Neural progenitor cell (in vitro differentiated cells): ENCODE measurements at regions not wholly inside any gene's neighbourhood (a gene's known extent, or its start where the extent isn't known, plus 50 kb on each side); places are given as distances from the start of the nearest gene placed in this dataset.

Experiments used
- DNase-seq: peaks from one replicate; pipeline ENCODE4 v3.0.0-alpha.2; 2016; ENCODE audit warnings: low spot score
- H2AFZ ChIP-seq: fragments of 200-600 bp; sonication (generic); replicated peaks from 2 replicates; pipeline ENCODE4 v1.6.1; 2016; ENCODE audit warnings: antibody characterized with exemption
- H3F3A ChIP-seq: fragments of 200-600 bp; sonication (generic); 2 replicates; pipeline ENCODE4 v1.6.1; 2016; ENCODE audit warnings: antibody characterized with exemption, low read depth
- H3K27ac ChIP-seq: fragments of 200-600 bp; sonication (generic); 2 replicates; pipeline ENCODE4 v1.5.1; 2016; ENCODE audit warnings: mild to moderate bottlenecking
- H3K27me3 ChIP-seq: fragments of 200-600 bp; sonication (generic); 2 replicates; pipeline ENCODE4 v1.6.1; 2016; ENCODE audit warnings: mild to moderate bottlenecking, moderate library complexity
- H3K36me3 ChIP-seq: fragments of 200-600 bp; sonication (generic); 2 replicates; pipeline ENCODE4 v1.5.1; 2016
- H3K4me1 ChIP-seq: fragments of 200-600 bp; sonication (generic); 2 replicates; pipeline ENCODE4 v1.6.1; 2016; ENCODE audit warnings: mixed run types
- H3K4me2 ChIP-seq: fragments of 200-600 bp; sonication (generic); 2 replicates; pipeline ENCODE4 v1.6.1; 2016
- H3K4me3 ChIP-seq: fragments of 200-600 bp; sonication (generic); 2 replicates; pipeline ENCODE4 v1.5.1; 2016
- H3K79me2 ChIP-seq: fragments of 200-600 bp; sonication (generic); 2 replicates; pipeline ENCODE4 v1.6.1; 2016; ENCODE audit warnings: low read depth
- H3K9ac ChIP-seq: fragments of 200-600 bp; sonication (generic); 2 replicates; pipeline ENCODE4 v1.6.1; 2016
- H3K9me3 ChIP-seq: fragments of 200-600 bp; sonication (generic); 2 replicates; pipeline ENCODE4 v1.5.1; 2016; ENCODE audit warnings: low read depth
- H4K20me1 ChIP-seq: fragments of 200-600 bp; sonication (generic); 2 replicates; pipeline ENCODE4 v1.6.1; 2016; ENCODE audit warnings: low read depth
- H3K27ac Mint-ChIP-seq: 3 replicates; pipeline ENCODE4 v1.8.0; 2021; ENCODE audit warnings: mixed read lengths
- H3K27me3 Mint-ChIP-seq: 2 replicates; pipeline ENCODE4 v1.8.0; 2022; ENCODE audit warnings: low read depth, mild to moderate bottlenecking, inconsistent platforms, moderate library complexity, mixed read lengths; ENCODE audit not compliant: insufficient read depth
- H3K36me3 Mint-ChIP-seq: 3 replicates; pipeline ENCODE4 v1.8.0; 2021; ENCODE audit warnings: mixed read lengths
- H3K4me1 Mint-ChIP-seq: 3 replicates; pipeline ENCODE4 v1.8.0; 2021; ENCODE audit warnings: mixed read lengths
- H3K4me3 Mint-ChIP-seq: 3 replicates; pipeline ENCODE4 v1.8.0; 2021; ENCODE audit warnings: mild to moderate bottlenecking, moderate library complexity, mixed read lengths
- H3K9me3 Mint-ChIP-seq: 3 replicates; pipeline ENCODE4 v1.8.0; 2020; ENCODE audit warnings: mixed read lengths
- CTCF ChIP-seq: fragments of 200-600 bp; sonication (generic); IDR thresholded peaks from 2 replicates; pipeline ENCODE4 v1.5.1; 2017; ENCODE audit warnings: antibody characterized with exemption, mild to moderate bottlenecking
- EZH2 ChIP-seq: fragments of 200-600 bp; sonication (generic); IDR thresholded peaks from 2 replicates; pipeline ENCODE4 v1.6.1; 2017; ENCODE audit warnings: antibody characterized with exemption, mild to moderate bottlenecking, moderate library complexity
- EZH2phosphoT487 ChIP-seq: fragments of 200-600 bp; sonication (generic); IDR thresholded peaks from 2 replicates; pipeline ENCODE4 v1.6.1; 2017; ENCODE audit warnings: antibody characterized with exemption

DNA sequence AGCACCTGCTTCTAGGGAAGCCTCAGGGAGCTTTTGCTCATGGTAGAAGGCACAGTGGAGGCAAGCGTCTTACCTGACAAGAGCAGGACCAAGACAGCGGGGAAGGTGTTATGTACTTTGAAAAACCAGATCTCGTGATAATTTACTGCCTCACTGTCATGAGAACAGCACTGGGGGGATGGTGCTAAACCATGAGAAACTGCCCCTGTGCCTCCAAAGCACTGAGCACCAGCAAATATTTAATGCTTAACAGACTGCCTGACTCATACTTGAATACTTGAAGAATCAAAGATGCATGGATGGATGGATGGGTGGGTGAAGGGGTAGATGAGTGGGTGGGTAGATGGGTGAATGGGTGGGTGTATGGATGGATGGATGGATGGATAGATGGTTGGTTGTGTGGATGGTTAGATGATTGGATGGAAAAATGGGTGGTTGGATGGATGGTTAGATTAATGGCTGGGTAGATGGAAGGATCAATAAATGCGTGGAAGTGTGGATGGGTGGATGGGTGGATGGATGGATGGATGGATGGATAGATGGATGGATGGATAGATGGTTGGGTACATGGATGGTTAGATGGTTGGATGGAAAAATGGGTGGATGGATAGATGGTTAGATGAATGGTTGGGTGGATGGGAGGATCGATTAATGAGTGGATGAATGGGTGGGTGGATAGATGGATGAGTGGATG is 101.1 kb upstream of the IPO5 start:
- Histone ChIP-seq H4K20me1 (no peaks in the 10 kb centered on the region), H2AFZ (no peak overlapping the region), H3K36me3 (no peaks in the 10 kb centered on the region), H3K4me3 (no peak overlapping the region), H3K9me3 (no peaks in the 10 kb centered on the region), H3K4me1 (peaks cover 10% of the 10 kb centered on the region), H3K9ac (no peak overlapping the region), H3F3A (peaks cover 6% of the 10 kb centered on the region), H3K27ac (no peak overlapping the region), H3K79me2 (no peaks in the 10 kb centered on the region), H3K27me3 (no peaks in the 10 kb centered on the region), H3K4me2 (no peak overlapping the region)
- no peaks in the 10 kb centered on the region for H3K36me3 Mint-ChIP-seq
- H3K4me3 Mint-ChIP-seq, result no peak overlapping the region
- H3K27me3 Mint-ChIP-seq, result peaks cover 14% of the 10 kb centered on the region
- peaks cover 10% of the 10 kb centered on the region for H3K4me1 Mint-ChIP-seq
- TF ChIP-seq EZH2phosphoT487, result no peak
- no peak for TF ChIP-seq CTCF
- no peak for TF ChIP-seq EZH2
- no peaks in the 10 kb centered on the region for H3K9me3 Mint-ChIP-seq
- H3K27ac Mint-ChIP-seq, result no peak overlapping the region
- no peak for DNase-seq

DNA sequence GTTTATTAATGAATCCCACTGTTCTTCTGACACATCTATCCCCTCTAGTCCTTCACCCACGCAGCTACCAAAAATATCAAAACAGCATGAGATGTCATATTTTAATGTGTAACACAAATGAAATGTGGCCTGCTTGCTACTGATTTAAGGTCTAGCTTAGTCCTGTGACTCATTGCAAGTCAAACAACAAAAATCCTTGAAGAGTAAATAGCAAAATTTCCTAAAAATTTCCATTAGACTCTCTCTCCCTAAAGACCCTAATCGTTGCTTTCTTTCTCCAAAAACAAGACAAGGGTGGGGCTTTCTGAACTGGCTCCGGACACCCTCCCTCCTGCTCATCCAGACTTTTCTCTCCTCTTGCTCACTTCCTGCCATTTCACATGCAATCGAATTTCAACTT is 99.9 kb upstream of the IPO5 start:
- Histone ChIP-seq H3K36me3 (no peaks in the 10 kb centered on the region), H4K20me1 (no peaks in the 10 kb centered on the region), H3K4me3 (no peak overlapping the region), H3K9me3 (no peaks in the 10 kb centered on the region), H3K4me1 (peaks cover 10% of the 10 kb centered on the region), H3K79me2 (no peaks in the 10 kb centered on the region), H3F3A (peaks cover 6% of the 10 kb centered on the region), H3K4me2 (no peak overlapping the region), H2AFZ (no peak overlapping the region), H3K27me3 (no peaks in the 10 kb centered on the region), H3K9ac (no peak overlapping the region), H3K27ac (no peak overlapping the region)
- H3K4me3 Mint-ChIP-seq, result no peak overlapping the region
- TF ChIP-seq CTCF (no peak), EZH2phosphoT487 (no peak), EZH2 (no peak)
- DNase-seq, result no peak
- no peaks in the 10 kb centered on the region for H3K9me3 Mint-ChIP-seq
- no peaks in the 10 kb centered on the region for H3K36me3 Mint-ChIP-seq
- peaks cover 10% of the 10 kb centered on the region for H3K4me1 Mint-ChIP-seq
- peaks cover 16% of the 10 kb centered on the region for H3K27me3 Mint-ChIP-seq
- no peak overlapping the region for H3K27ac Mint-ChIP-seq

DNA sequence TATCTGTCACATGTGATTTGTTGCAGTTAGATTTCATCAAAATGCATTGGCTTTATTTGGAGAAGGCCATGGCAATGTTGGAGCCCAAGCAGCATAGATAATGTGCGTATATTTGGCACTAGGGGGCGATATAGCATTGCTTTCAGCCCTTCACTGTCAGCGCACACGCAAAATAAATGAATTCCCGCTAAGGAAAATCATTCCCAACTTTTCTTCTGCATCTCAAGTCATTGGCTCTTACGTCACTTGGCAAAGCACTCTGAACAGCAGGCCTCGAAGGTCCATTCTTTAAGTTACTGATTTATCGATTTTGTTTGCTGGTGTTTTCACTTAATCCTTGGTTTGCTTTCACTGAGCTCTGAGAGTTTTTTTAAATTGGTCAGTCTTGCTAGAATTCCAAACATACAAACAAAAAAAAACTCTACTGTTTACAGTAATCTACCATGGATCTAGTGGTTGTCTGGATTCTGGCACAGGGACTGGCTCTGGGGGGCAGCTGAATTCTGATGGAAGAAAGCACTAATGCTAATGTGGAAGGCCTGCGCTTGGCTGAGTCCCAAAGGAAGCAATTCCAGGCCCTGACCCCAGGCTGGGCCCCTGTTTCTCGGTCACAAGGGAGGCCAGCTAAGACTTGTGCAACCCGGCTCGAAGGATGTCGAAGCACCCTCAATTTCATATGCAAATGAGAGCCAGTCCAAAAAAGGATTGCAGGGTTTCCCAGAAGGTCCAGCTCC is 97.7 kb upstream of the IPO5 start:
- H3K27ac Mint-ChIP-seq, result no peak overlapping the region
- H3K4me3 Mint-ChIP-seq, result no peak overlapping the region
- no peak overlapping the region for H3K27ac ChIP-seq

More for the DNA sequence above, 97.7 kb upstream of the IPO5 start:
- Histone ChIP-seq H3F3A (peaks cover 6% of the 10 kb centered on the region), H3K27me3 (no peaks in the 10 kb centered on the region), H3K79me2 (no peaks in the 10 kb centered on the region), H4K20me1 (no peaks in the 10 kb centered on the region), H3K9ac (no peak overlapping the region), H3K36me3 (no peaks in the 10 kb centered on the region), H3K4me2 (peak overlapping the region; percentile 49), H3K4me1 (peaks cover 10% of the 10 kb centered on the region), H2AFZ (no peak overlapping the region), H3K4me3 (no peak overlapping the region), H3K9me3 (no peaks in the 10 kb centered on the region)
- peak; percentile 88 for DNase-seq
- peaks cover 13% of the 10 kb centered on the region for H3K27me3 Mint-ChIP-seq
- peaks cover 9% of the 10 kb centered on the region for H3K4me1 Mint-ChIP-seq
- H3K9me3 Mint-ChIP-seq, result no peaks in the 10 kb centered on the region
- TF ChIP-seq EZH2phosphoT487 (no peak), CTCF (peak; percentile 92)
- no peaks in the 10 kb centered on the region for H3K36me3 Mint-ChIP-seq
